IPS DF 6.9 (cell line): ENCODE measurements at regions not wholly inside any gene's neighbourhood (a gene's known extent, or its start where the extent isn't known, plus 50 kb on each side); places are given as distances from the start of the nearest gene placed in this dataset.

ENCODE experiments used
- DNase-seq: peaks from one replicate; pipeline ENCODE4 v3.0.0-alpha.2; 2013; ENCODE audit warnings: low read depth, low spot score
- H3K27ac ChIP-seq: one replicate; pipeline ENCODE4 v1.5.1; 2013; ENCODE audit warnings: low read length, control low read depth
- H3K27me3 ChIP-seq: 2 replicates; pipeline ENCODE4 v1.6.1; 2013; ENCODE audit warnings: mild to moderate bottlenecking, low read length; ENCODE audit not compliant: control insufficient read depth, insufficient read depth
- H3K36me3 ChIP-seq: 2 replicates; pipeline ENCODE4 v1.6.1; 2013; ENCODE audit warnings: low read length; ENCODE audit not compliant: control insufficient read depth, insufficient read depth
- H3K4me1 ChIP-seq: 2 replicates; pipeline ENCODE4 v1.6.1; 2013; ENCODE audit warnings: low read length; ENCODE audit not compliant: control insufficient read depth, insufficient read depth
- H3K4me3 ChIP-seq: 2 replicates; pipeline ENCODE4 v1.5.1; 2013; ENCODE audit warnings: mild to moderate bottlenecking, low read length
- H3K9me3 ChIP-seq: 2 replicates; pipeline ENCODE4 v1.6.1; 2013; ENCODE audit warnings: low read length, inconsistent platforms; ENCODE audit not compliant: control insufficient read depth, insufficient read depth
- WGBS: extraction: QIAGEN DNeasy Blood & Tissue Kit; methylation state at CpG from one replicate; pipeline ENCODE4 v1.1.7; 2013; ENCODE audit warnings: mixed read lengths, missing lambda C conversion rate; ENCODE audit not compliant: insufficient read length, insufficient coverage; 5-methylcytosine and 5-hydroxymethylcytosine counted together

- no peak for DNase-seq
- H3K27me3 ChIP-seq = no peaks in the 10 kb centered on the region
These were observed 388.1 kb upstream of the CHAC2 start for GRCh38 chr2:53379547-53379946.

GRCh38 chr2:53378791-53379190, 388.8 kb upstream of the CHAC2 start:
- no peaks in the 10 kb centered on the region for H3K27me3 ChIP-seq
- H3K36me3 ChIP-seq = no peaks in the 10 kb centered on the region
- WGBS = no CpG with 5 or more reads among the region's 1 CpG
- no peak overlapping the region for H3K27ac ChIP-seq
- no peaks in the 10 kb centered on the region for H3K9me3 ChIP-seq
- no peak overlapping the region for H3K4me3 ChIP-seq
- no peaks in the 10 kb centered on the region for H3K4me1 ChIP-seq
- DNase-seq = no peak

More at GRCh38 chr2:53379547-53379946, 388.1 kb upstream of the CHAC2 start:
- no peaks in the 10 kb centered on the region for H3K4me1 ChIP-seq
- no peak overlapping the region for H3K4me3 ChIP-seq
- no peaks in the 10 kb centered on the region for H3K9me3 ChIP-seq
- H3K27ac ChIP-seq = no peak overlapping the region
- H3K36me3 ChIP-seq = no peaks in the 10 kb centered on the region

- Histone ChIP-seq H3K9me3 (no peaks in the 10 kb centered on the region), H3K36me3 (no peaks in the 10 kb centered on the region), H3K4me1 (no peaks in the 10 kb centered on the region), H3K27me3 (no peaks in the 10 kb centered on the region), H3K27ac (no peak overlapping the region), H3K4me3 (no peak overlapping the region)
- DNase-seq = no peak
- no CpG with 5 or more reads among the region's 1 CpG for WGBS
These were observed 394.5 kb upstream of the CHAC2 start for GRCh38 chr2:53373126-53373525.

GRCh38 chr2:53366543-53366942, 401.1 kb upstream of the CHAC2 start:
- H3K36me3 ChIP-seq = no peaks in the 10 kb centered on the region
- H3K9me3 ChIP-seq = no peaks in the 10 kb centered on the region
- H3K27me3 ChIP-seq = no peaks in the 10 kb centered on the region
- DNase-seq = no peak
- no peak overlapping the region for H3K4me3 ChIP-seq
- H3K27ac ChIP-seq = no peak overlapping the region
- H3K4me1 ChIP-seq = no peaks in the 10 kb centered on the region
- no CpG with 5 or more reads among the region's 3 CpGs for WGBS

- no CpG with 5 or more reads among the region's 2 CpGs for WGBS
- no peaks in the 10 kb centered on the region for H3K36me3 ChIP-seq
- H3K27me3 ChIP-seq = no peaks in the 10 kb centered on the region
- H3K4me3 ChIP-seq = no peak overlapping the region
- H3K27ac ChIP-seq = no peak overlapping the region
- no peak for DNase-seq
- H3K9me3 ChIP-seq = no peaks in the 10 kb centered on the region
- no peaks in the 10 kb centered on the region for H3K4me1 ChIP-seq
These were observed 404.7 kb upstream of the CHAC2 start for GRCh38 chr2:53362934-53363333.

- H3K36me3 ChIP-seq = no peaks in the 10 kb centered on the region
- H3K27me3 ChIP-seq = no peaks in the 10 kb centered on the region
- WGBS = no CpG with 5 or more reads among the region's 26 CpGs
- 0 out of 2 replicates have a peak, but pooled peaks cover 1% of the 10 kb centered on the region for H3K4me1 ChIP-seq
- no peak overlapping the region for H3K27ac ChIP-seq
- H3K4me3 ChIP-seq = no peak overlapping the region
- H3K9me3 ChIP-seq = no peaks in the 10 kb centered on the region
- no peak for DNase-seq
These were observed 411.2 kb upstream of the CHAC2 start for GRCh38 chr2:53356291-53356905.

- Histone ChIP-seq H3K27me3 (no peaks in the 10 kb centered on the region), H3K4me3 (no peak overlapping the region), H3K36me3 (no peaks in the 10 kb centered on the region), H3K27ac (no peak overlapping the region), H3K9me3 (no peaks in the 10 kb centered on the region), H3K4me1 (0 out of 2 replicates have a peak, but pooled peaks cover 1% of the 10 kb centered on the region)
- no CpG with 5 or more reads among the region's 6 CpGs for WGBS
- no peak for DNase-seq
These were observed 414.2 kb upstream of the CHAC2 start for GRCh38 chr2:53353135-53354114.

- no peak for DNase-seq
- Histone ChIP-seq H3K4me3 (no peak overlapping the region), H3K4me1 (no peaks in the 10 kb centered on the region), H3K27ac (no peak overlapping the region), H3K27me3 (no peaks in the 10 kb centered on the region), H3K36me3 (no peaks in the 10 kb centered on the region), H3K9me3 (no peaks in the 10 kb centered on the region)
- no CpG with 5 or more reads among the region's 3 CpGs for WGBS
These were observed 420.3 kb upstream of the CHAC2 start for GRCh38 chr2:53347269-53347668.

- Histone ChIP-seq H3K27me3 (no peaks in the 10 kb centered on the region), H3K4me3 (no peak overlapping the region), H3K36me3 (no peaks in the 10 kb centered on the region), H3K4me1 (no peaks in the 10 kb centered on the region), H3K9me3 (no peaks in the 10 kb centered on the region), H3K27ac (no peak overlapping the region)
- no peak for DNase-seq
- WGBS = no CpG with 5 or more reads among the region's 4 CpGs
These were observed 425.4 kb upstream of the CHAC2 start for GRCh38 chr2:53342248-53342647.

GRCh38 chr2:53334610-53335009, 433.0 kb upstream of the CHAC2 start:
- no peak for DNase-seq
- no peak overlapping the region for H3K27ac ChIP-seq
- H3K27me3 ChIP-seq = no peaks in the 10 kb centered on the region
- WGBS = no CpG with 5 or more reads among the region's 4 CpGs
- no peaks in the 10 kb centered on the region for H3K4me1 ChIP-seq
- H3K4me3 ChIP-seq = no peak overlapping the region
- no peaks in the 10 kb centered on the region for H3K9me3 ChIP-seq
- H3K36me3 ChIP-seq = no peaks in the 10 kb centered on the region
